CD8-positive, alpha-beta memory T cell (primary cell): ENCODE measurements at regions not wholly inside any gene's neighbourhood (a gene's known extent, or its start where the extent isn't known, plus 50 kb on each side); places are given as distances from the start of the nearest gene placed in this dataset.
"Not testable (repeated sequence)": the region's sequence is repeated elsewhere in the genome, so short reads cannot be mapped to it uniquely, and the experiment has no call there.

ENCODE experiments used
- CTCF ChIA-PET: fragments of 350-600 bp; sonication (Branson Sonifier 250); formaldehyde crosslinking; loops from one replicate; lab custom pipeline; 2021; ENCODE audit warnings: antibody characterized with exemption; lab: Charles Lee
- POLR2A ChIA-PET: fragments of 350-600 bp; sonication (Branson Sonifier 250); formaldehyde crosslinking; loops from one replicate; lab custom pipeline; 2021; ENCODE audit warnings: antibody characterized with exemption; lab: Charles Lee
- DNase-seq, 5 donors: peaks; one replicate each; pipeline versions ENCODE4 v3.0.0 to v3.0.0-alpha.2; 2020 to 2022; ENCODE audit warnings: mixed read lengths in 1 of 5
- H3K27ac ChIP-seq: one replicate; pipeline ENCODE4 v1.7.0; 2013; ENCODE audit warnings: low read depth, mild to moderate bottlenecking, low read length, moderate library complexity
- H3K27me3 ChIP-seq: 2 replicates; pipeline ENCODE4 v1.7.0; 2013; ENCODE audit warnings: low read length, mild to moderate bottlenecking; ENCODE audit not compliant: insufficient read depth, poor library complexity, severe bottlenecking
- H3K36me3 ChIP-seq: 2 replicates; pipeline ENCODE4 v1.7.0; 2013; ENCODE audit warnings: mild to moderate bottlenecking, low read length, moderate library complexity; ENCODE audit not compliant: insufficient read depth
- H3K4me1 ChIP-seq: 2 replicates; pipeline ENCODE4 v1.7.0; 2013; ENCODE audit warnings: mild to moderate bottlenecking, low read length, moderate library complexity; ENCODE audit not compliant: insufficient read depth
- H3K4me3 ChIP-seq: 2 replicates; pipeline ENCODE4 v1.7.0; 2013; ENCODE audit warnings: mild to moderate bottlenecking, low read length
- H3K9me3 ChIP-seq: 2 replicates; pipeline ENCODE4 v1.7.0; 2013; ENCODE audit warnings: mild to moderate bottlenecking, low read length
- H3K27ac Mint-ChIP-seq, 8 donors: one replicate each; pipeline ENCODE4 v1.8.0; 2020 to 2021; ENCODE audit warnings: mixed read lengths in 8 of 8, mild to moderate bottlenecking in 6 of 8, inconsistent platforms in 3 of 8, moderate library complexity in 3 of 8
- H3K27me3 Mint-ChIP-seq, 2 donors: one replicate each; pipeline ENCODE4 v1.8.0; 2020 to 2021; ENCODE audit warnings: mixed read lengths in 2 of 2, mild to moderate bottlenecking in 1 of 2, moderate library complexity in 1 of 2
- H3K36me3 Mint-ChIP-seq, 3 donors: one replicate each; pipeline ENCODE4 v1.8.0; 2020 to 2021; ENCODE audit warnings: mixed read lengths in 3 of 3, inconsistent platforms in 1 of 3, mild to moderate bottlenecking in 1 of 3
- H3K4me1 Mint-ChIP-seq, 3 donors: one replicate each; pipeline ENCODE4 v1.8.0; 2020 to 2021; ENCODE audit warnings: mixed read lengths in 3 of 3, inconsistent platforms in 1 of 3, mild to moderate bottlenecking in 1 of 3
- H3K4me3 Mint-ChIP-seq, 7 donors: one replicate each; pipeline ENCODE4 v1.8.0; 2020 to 2021; ENCODE audit warnings: mixed read lengths in 7 of 7, mild to moderate bottlenecking in 6 of 7, moderate library complexity in 4 of 7, inconsistent platforms in 2 of 7
- H3K9me3 Mint-ChIP-seq, 5 donors: one replicate each; pipeline ENCODE4 v1.8.0; 2020 to 2022; ENCODE audit warnings: mixed read lengths in 5 of 5, mild to moderate bottlenecking in 3 of 5, moderate library complexity in 2 of 5, inconsistent platforms in 1 of 5

- H3K4me3 Mint-ChIP-seq: peak overlapping the region; percentile 61 to 92 (median 76)
- peak overlapping the region in 5 of 8 donors; percentile 18 to 77 (median 54) for H3K27ac Mint-ChIP-seq
These were observed 346.9 kb downstream of the PCNX1 start for GRCh38 chr14:71254091-71254719.

GRCh38 chr14:71261206-71261605 is 353.9 kb downstream of the PCNX1 start:
- Mint-ChIP-seq H3K27me3 (peaks cover 0 to 1% of the 10 kb centered on the region in 2 donors), H3K4me1 (peaks cover 0 to 4% (median 3%) of the 10 kb centered on the region in 3 donors), H3K4me3 (no peak overlapping the region), H3K36me3 (peaks cover 0 to 56% (median 1%) of the 10 kb centered on the region in 3 donors), H3K9me3 (peaks cover 18 to 29% (median 23%) of the 10 kb centered on the region in 5 donors), H3K27ac (no peak overlapping the region)
- H3K36me3 ChIP-seq: no peaks in the 10 kb centered on the region
- no peak overlapping the region for H3K27ac ChIP-seq
- POLR2A ChIA-PET: no interaction called here
- CTCF ChIA-PET: no interaction called here
- DNase-seq: no peak
- H3K9me3 ChIP-seq: no peaks in the 10 kb centered on the region
- no peaks in the 10 kb centered on the region for H3K4me1 ChIP-seq
- no peak overlapping the region for H3K4me3 ChIP-seq
- no peaks in the 10 kb centered on the region for H3K27me3 ChIP-seq

More at GRCh38 chr14:71254091-71254719, 346.9 kb downstream of the PCNX1 start:
- CTCF ChIA-PET, H3K9me3 ChIP-seq, H3K4me3 ChIP-seq, H3K27ac ChIP-seq, POLR2A ChIA-PET, DNase-seq, H3K4me1 ChIP-seq, H3K36me3 ChIP-seq, H3K27me3 Mint-ChIP-seq, H3K27me3 ChIP-seq: not testable (repeated sequence)
- Mint-ChIP-seq H3K9me3 (peaks cover 9 to 22% (median 15%) of the 10 kb centered on the region in 5 donors), H3K4me1 (peaks cover 14 to 15% (median 14%) of the 10 kb centered on the region in 3 donors), H3K36me3 (peaks cover 0 to 38% (median 2%) of the 10 kb centered on the region in 3 donors)

- H3K36me3 ChIP-seq: no peaks in the 10 kb centered on the region
- H3K27ac ChIP-seq: no peak overlapping the region
- no peaks in the 10 kb centered on the region for H3K9me3 ChIP-seq
- peaks cover 6% of the 10 kb centered on the region for H3K4me1 ChIP-seq
- Mint-ChIP-seq H3K27me3 (no peaks in the 10 kb centered on the region), H3K4me3 (no peak overlapping the region), H3K9me3 (peaks cover 18 to 25% (median 23%) of the 10 kb centered on the region in 5 donors), H3K27ac (no peak overlapping the region), H3K36me3 (peaks cover 0 to 45% (median 1%) of the 10 kb centered on the region in 3 donors), H3K4me1 (peaks cover 7 to 14% (median 12%) of the 10 kb centered on the region in 3 donors)
- H3K4me3 ChIP-seq: no peak overlapping the region
- POLR2A ChIA-PET: no interaction called here
- H3K27me3 ChIP-seq: no peaks in the 10 kb centered on the region
- no peak for DNase-seq
- CTCF ChIA-PET: no interaction called here
These were observed 355.2 kb downstream of the PCNX1 start for GRCh38 chr14:71262441-71262840.

DNA sequence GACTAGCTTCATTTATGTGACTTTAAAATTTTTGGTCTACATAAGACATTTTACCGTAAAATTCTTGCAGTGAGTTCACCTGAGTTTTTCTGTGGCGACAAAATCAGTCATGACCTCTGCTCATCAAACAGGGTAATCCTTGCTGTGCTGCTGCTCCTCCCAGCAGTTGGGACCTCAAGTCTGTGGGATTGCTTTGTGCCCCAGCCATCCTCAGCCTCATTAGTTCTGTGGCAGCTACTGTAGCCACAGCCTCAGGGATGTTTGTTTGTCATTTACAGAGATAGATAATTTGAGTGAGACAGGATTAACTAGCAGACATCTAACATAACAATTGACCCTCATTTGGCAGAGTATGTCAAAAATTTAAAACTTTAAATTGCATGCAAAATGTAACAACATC is 357.0 kb downstream of the PCNX1 start:
- no peaks in the 10 kb centered on the region for H3K27me3 ChIP-seq
- no peak overlapping the region for H3K27ac Mint-ChIP-seq
- H3K4me1 ChIP-seq: peaks cover 10% of the 10 kb centered on the region
- no peak overlapping the region for H3K27ac ChIP-seq
- ChIA-PET CTCF (no interaction called here), POLR2A (no interaction called here)
- H3K4me3 ChIP-seq: no peak overlapping the region
- DNase-seq: no peak
- no peaks in the 10 kb centered on the region for H3K27me3 Mint-ChIP-seq
- no peak overlapping the region for H3K4me3 Mint-ChIP-seq
- H3K9me3 ChIP-seq: no peaks in the 10 kb centered on the region
- H3K36me3 Mint-ChIP-seq: peaks cover 0 to 33% (median under 1%) of the 10 kb centered on the region in 3 donors
- H3K9me3 Mint-ChIP-seq: peaks cover 3 to 15% (median 9%) of the 10 kb centered on the region in 5 donors
- H3K4me1 Mint-ChIP-seq: peaks cover 13 to 22% (median 21%) of the 10 kb centered on the region in 3 donors
- H3K36me3 ChIP-seq: no peaks in the 10 kb centered on the region

DNA sequence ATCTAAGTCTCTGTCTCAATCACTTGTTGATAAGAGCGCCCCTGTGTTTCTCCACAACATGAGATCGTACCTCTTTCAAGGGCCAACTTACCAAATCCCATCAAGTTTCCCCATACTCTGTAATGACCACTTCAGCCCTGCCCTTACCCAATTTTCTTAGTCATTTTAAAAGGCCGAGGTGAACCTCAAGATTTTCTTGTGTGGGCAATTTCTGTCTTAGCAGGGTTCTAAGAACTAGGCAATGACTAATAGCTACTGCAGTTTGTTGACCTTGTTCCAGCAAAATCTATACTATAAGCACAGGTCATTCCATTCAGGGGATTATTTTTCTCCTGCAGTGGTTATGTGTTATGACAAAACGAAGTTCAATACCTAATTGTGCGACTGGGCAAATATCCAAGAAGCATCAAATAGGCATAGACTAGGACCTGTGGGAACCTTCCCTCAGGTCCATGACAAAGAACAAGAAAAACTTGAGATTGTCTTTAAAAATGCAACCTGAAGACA is 359.8 kb downstream of the PCNX1 start:
- H3K27me3 Mint-ChIP-seq: no peaks in the 10 kb centered on the region
- H3K27ac ChIP-seq: no peak overlapping the region
- peaks cover 0 to 10% (median 9%) of the 10 kb centered on the region in 5 donors for H3K9me3 Mint-ChIP-seq
- ChIA-PET POLR2A (no interaction called here), CTCF (no interaction called here)
- no peak for DNase-seq
- no peaks in the 10 kb centered on the region for H3K27me3 ChIP-seq
- peaks cover 10% of the 10 kb centered on the region for H3K4me1 ChIP-seq
- H3K4me3 Mint-ChIP-seq: peak overlapping the region; percentile 75 to 87 (median 84)
- peak overlapping the region in 6 of 8 donors; percentile 57 to 87 (median 74) for H3K27ac Mint-ChIP-seq
- peaks cover 0 to 17% (median under 1%) of the 10 kb centered on the region in 3 donors for H3K36me3 Mint-ChIP-seq
- H3K9me3 ChIP-seq: no peaks in the 10 kb centered on the region
- H3K4me1 Mint-ChIP-seq: peaks cover 15 to 22% (median 21%) of the 10 kb centered on the region in 3 donors
- H3K4me3 ChIP-seq: peak overlapping the region; percentile 52
- no peaks in the 10 kb centered on the region for H3K36me3 ChIP-seq

DNA sequence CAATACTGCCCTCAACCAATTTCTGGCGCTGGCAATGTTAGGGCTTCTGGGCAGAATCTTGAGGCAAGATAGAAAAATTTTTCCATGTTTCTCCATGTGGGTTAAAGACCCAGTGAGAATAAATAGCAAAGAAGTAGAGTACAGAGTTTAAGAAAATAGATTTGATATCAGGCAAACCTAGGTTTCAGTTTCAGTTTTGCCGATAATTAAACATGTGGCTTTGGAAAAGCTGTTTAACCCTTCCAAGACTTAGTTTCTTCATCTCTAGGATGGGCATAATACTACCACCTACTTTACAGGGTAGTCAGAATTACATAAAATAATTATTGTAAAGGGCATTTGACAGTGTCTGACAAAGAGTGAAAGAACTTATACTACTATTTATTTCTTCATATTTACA is 360.4 kb downstream of the PCNX1 start:
- Mint-ChIP-seq H3K4me1 (peaks cover 15 to 22% (median 21%) of the 10 kb centered on the region in 3 donors), H3K9me3 (peaks cover 0 to 10% (median 9%) of the 10 kb centered on the region in 5 donors), H3K27me3 (no peaks in the 10 kb centered on the region), H3K36me3 (peaks cover 0 to 17% (median 1%) of the 10 kb centered on the region in 3 donors), H3K4me3 (peak overlapping the region; percentile 75 to 87 (median 84)), H3K27ac (peak overlapping the region in 7 of 8 donors; percentile 57 to 84 (median 72))
- H3K4me1 ChIP-seq: peaks cover 10% of the 10 kb centered on the region
- H3K36me3 ChIP-seq: no peaks in the 10 kb centered on the region
- CTCF ChIA-PET: no interaction called here
- no peak overlapping the region for H3K27ac ChIP-seq
- H3K9me3 ChIP-seq: no peaks in the 10 kb centered on the region
- no peak for DNase-seq
- H3K27me3 ChIP-seq: no peaks in the 10 kb centered on the region
- POLR2A ChIA-PET: no interaction called here
- H3K4me3 ChIP-seq: peak overlapping the region; percentile 52

DNA sequence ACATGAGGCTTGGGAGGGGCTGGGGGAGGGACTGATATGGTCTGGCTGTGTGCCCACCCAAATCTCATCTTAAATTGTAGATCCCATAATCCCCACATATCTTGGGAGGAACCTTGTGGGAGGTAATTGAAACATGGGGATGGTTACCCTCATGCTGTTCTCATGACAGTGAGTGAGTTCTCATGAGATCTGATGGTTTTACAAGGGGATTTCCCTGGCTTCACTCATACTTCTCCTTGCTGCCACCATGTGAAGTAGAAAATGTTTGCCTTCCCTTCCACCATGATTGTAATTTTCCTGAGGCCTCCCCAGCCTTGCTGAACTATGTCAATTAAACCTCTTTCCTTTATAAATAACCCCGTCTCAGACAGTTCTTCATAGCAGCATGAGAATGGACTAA is 362.9 kb downstream of the PCNX1 start:
- peaks cover 15 to 22% (median 21%) of the 10 kb centered on the region in 3 donors for H3K4me1 Mint-ChIP-seq
- POLR2A ChIA-PET: no interaction called here
- peaks cover 0 to 2% of the 10 kb centered on the region in 2 donors for H3K27me3 Mint-ChIP-seq
- H3K36me3 Mint-ChIP-seq: peaks cover 0 to 13% (median 1%) of the 10 kb centered on the region in 3 donors
- Histone ChIP-seq H3K36me3 (no peaks in the 10 kb centered on the region), H3K27me3 (no peaks in the 10 kb centered on the region), H3K27ac (no peak overlapping the region), H3K9me3 (no peaks in the 10 kb centered on the region), H3K4me1 (peaks cover 10% of the 10 kb centered on the region), H3K4me3 (no peak overlapping the region)
- H3K9me3 Mint-ChIP-seq: peaks cover 0 to 8% (median 6%) of the 10 kb centered on the region in 5 donors
- CTCF ChIA-PET: no interaction called here
- no peak overlapping the region for H3K4me3 Mint-ChIP-seq
- DNase-seq: no peak
- H3K27ac Mint-ChIP-seq: peak overlapping the region in 1 of 8 donors; percentile 8

GRCh38 chr14:71271166-71271945 is 364.1 kb downstream of the PCNX1 start:
- peaks cover 15 to 17% (median 16%) of the 10 kb centered on the region in 3 donors for H3K4me1 Mint-ChIP-seq
- Histone ChIP-seq H3K4me1 (peaks cover 10% of the 10 kb centered on the region), H3K9me3 (no peaks in the 10 kb centered on the region), H3K36me3 (no peaks in the 10 kb centered on the region), H3K4me3 (no peak overlapping the region), H3K27me3 (no peaks in the 10 kb centered on the region), H3K27ac (no peak overlapping the region)
- H3K9me3 Mint-ChIP-seq: peaks cover 0 to 5% (median 0%) of the 10 kb centered on the region in 5 donors
- DNase-seq: no peak
- ChIA-PET CTCF (no interaction called here), POLR2A (no interaction called here)
- H3K4me3 Mint-ChIP-seq: no peak overlapping the region
- no peak overlapping the region for H3K27ac Mint-ChIP-seq
- peaks cover 0 to 6% (median 1%) of the 10 kb centered on the region in 3 donors for H3K36me3 Mint-ChIP-seq
- peaks cover 0 to 2% of the 10 kb centered on the region in 2 donors for H3K27me3 Mint-ChIP-seq
